Uterus (tissue), 2 donors: ENCODE measurements at regions not wholly inside any gene's neighbourhood (a gene's known extent, or its start where the extent isn't known, plus 50 kb on each side); places are given as distances from the start of the nearest gene placed in this dataset.

Experiments used
- CTCF ChIP-seq, 4 experiments: fragments of 200-600 bp in 2 of 4; fragments of 450-650 bp in 2 of 4; sonication (generic) in 2 of 4; IDR thresholded peaks; one replicate each; pipeline ENCODE4 v1.5.1; 2016 to 2019; ENCODE audit warnings: antibody characterized with exemption in 4 of 4, mild to moderate bottlenecking in 2 of 4, moderate library complexity in 1 of 4
- POLR2A ChIP-seq, 2 donors: fragments of 450-650 bp; IDR thresholded peaks; one replicate each; pipeline ENCODE4 v1.6.1; 2016; ENCODE audit warnings: antibody characterized with exemption in 2 of 2, mild to moderate bottlenecking in 1 of 2, moderate library complexity in 1 of 2

- no peak for TF ChIP-seq POLR2A (IDR thresholded peaks at IDR 0.05)
- no peak for TF ChIP-seq CTCF (IDR thresholded peaks at IDR 0.05)
Measured at GRCh38 chr10:64175271-64175962, 654.2 kb downstream of the REEP3 start.
